ENCODE measurements at regions not wholly inside any gene's neighbourhood (a gene's known extent, or its start where the extent isn't known, plus 50 kb on each side); places are given as distances from the start of the nearest gene placed in this dataset.

GRCh38 chr4:129682586-129682985, 586.6 kb downstream of the C4orf33 start:
- H3K27me3 Mint-ChIP-seq (ENCODE audit: low read depth in 3 of 3), result no peaks in the 10 kb centered on the region
- no peaks in the 10 kb centered on the region for H3K36me3 Mint-ChIP-seq
- H3K27ac Mint-ChIP-seq, result no peak overlapping the region
- H3K9me3 Mint-ChIP-seq, result peaks cover 0 to 7% (median 2%) of the 10 kb centered on the region in 6 donors
- H3K4me1 Mint-ChIP-seq, result no peaks in the 10 kb centered on the region
- no peak overlapping the region for H3K4me3 Mint-ChIP-seq
- no peak for DNase-seq

GRCh38 chr4:129707949-129708348, 612.0 kb downstream of the C4orf33 start:
- Mint-ChIP-seq H3K4me1 (no peaks in the 10 kb centered on the region), H3K36me3 (no peaks in the 10 kb centered on the region), H3K27me3 (ENCODE audit: low read depth in 3 of 3) (peaks cover 0 to 4% (median 0%) of the 10 kb centered on the region in 3 donors), H3K4me3 (no peak overlapping the region), H3K27ac (no peak overlapping the region), H3K9me3 (peaks cover 0 to 18% (median 4%) of the 10 kb centered on the region in 6 donors)
- no peak for DNase-seq

GRCh38 chr4:129708784-129709183, 612.8 kb downstream of the C4orf33 start:
- peaks cover 0 to 4% (median 0%) of the 10 kb centered on the region in 3 donors for H3K27me3 Mint-ChIP-seq (ENCODE audit: low read depth in 3 of 3)
- H3K4me1 Mint-ChIP-seq, result no peaks in the 10 kb centered on the region
- H3K4me3 Mint-ChIP-seq, result no peak overlapping the region
- H3K9me3 Mint-ChIP-seq, result peaks cover 0 to 18% (median 5%) of the 10 kb centered on the region in 6 donors
- no peaks in the 10 kb centered on the region for H3K36me3 Mint-ChIP-seq
- no peak overlapping the region for H3K27ac Mint-ChIP-seq
- no peak for DNase-seq

- Mint-ChIP-seq H3K9me3 (peaks cover 2 to 16% (median 7%) of the 10 kb centered on the region in 6 donors), H3K27me3 (ENCODE audit: low read depth in 3 of 3) (no peaks in the 10 kb centered on the region), H3K27ac (no peak overlapping the region), H3K4me3 (no peak overlapping the region), H3K4me1 (no peaks in the 10 kb centered on the region), H3K36me3 (no peaks in the 10 kb centered on the region)
- no peak for DNase-seq
Measured at GRCh38 chr4:129738175-129738574, 642.2 kb downstream of the C4orf33 start.

GRCh38 chr4:129747756-129748155, 651.8 kb downstream of the C4orf33 start:
- H3K27ac Mint-ChIP-seq, result no peak overlapping the region
- no peak overlapping the region for H3K4me3 Mint-ChIP-seq
- no peaks in the 10 kb centered on the region for H3K4me1 Mint-ChIP-seq
- DNase-seq, result no peak
- H3K27me3 Mint-ChIP-seq (ENCODE audit: low read depth in 3 of 3), result peaks cover 0 to 2% (median 2%) of the 10 kb centered on the region in 3 donors
- no peaks in the 10 kb centered on the region for H3K36me3 Mint-ChIP-seq
- peaks cover under 1 to 12% (median 4%) of the 10 kb centered on the region in 6 donors for H3K9me3 Mint-ChIP-seq

- Mint-ChIP-seq H3K27ac (no peak overlapping the region), H3K9me3 (peaks cover 2 to 12% (median 5%) of the 10 kb centered on the region in 6 donors), H3K36me3 (no peaks in the 10 kb centered on the region), H3K4me1 (no peaks in the 10 kb centered on the region), H3K27me3 (ENCODE audit: low read depth in 3 of 3) (peaks cover 0 to 2% (median 2%) of the 10 kb centered on the region in 3 donors), H3K4me3 (no peak overlapping the region)
- DNase-seq, result no peak
Measured at GRCh38 chr4:129748991-129749390, 653.0 kb downstream of the C4orf33 start.

GRCh38 chr4:129751646-129752045, 655.7 kb downstream of the C4orf33 start:
- peaks cover 3 to 11% (median 4%) of the 10 kb centered on the region in 6 donors for H3K9me3 Mint-ChIP-seq
- DNase-seq, result no peak
- H3K4me1 Mint-ChIP-seq, result no peaks in the 10 kb centered on the region
- no peak overlapping the region for H3K4me3 Mint-ChIP-seq
- peaks cover 0 to 2% (median under 1%) of the 10 kb centered on the region in 3 donors for H3K27me3 Mint-ChIP-seq (ENCODE audit: low read depth in 3 of 3)
- H3K27ac Mint-ChIP-seq, result no peak overlapping the region
- no peaks in the 10 kb centered on the region for H3K36me3 Mint-ChIP-seq

- Mint-ChIP-seq H3K9me3 (peaks cover 4 to 19% (median 7%) of the 10 kb centered on the region in 6 donors), H3K27ac (no peak overlapping the region), H3K36me3 (no peaks in the 10 kb centered on the region), H3K4me1 (no peaks in the 10 kb centered on the region), H3K27me3 (ENCODE audit: low read depth in 3 of 3) (peaks cover 0 to 2% (median 0%) of the 10 kb centered on the region in 3 donors), H3K4me3 (no peak overlapping the region)
- DNase-seq, result no peak
Measured at GRCh38 chr4:129783596-129783995, 687.6 kb downstream of the C4orf33 start.

GRCh38 chr4:129788486-129788885, 692.5 kb downstream of the C4orf33 start:
- no peak overlapping the region for H3K4me3 Mint-ChIP-seq
- no peak overlapping the region for H3K27ac Mint-ChIP-seq
- DNase-seq, result no peak
- H3K36me3 Mint-ChIP-seq, result no peaks in the 10 kb centered on the region
- no peaks in the 10 kb centered on the region for H3K4me1 Mint-ChIP-seq
- H3K9me3 Mint-ChIP-seq, result peaks cover under 1 to 33% (median 9%) of the 10 kb centered on the region in 6 donors
- H3K27me3 Mint-ChIP-seq (ENCODE audit: low read depth in 3 of 3), result peaks cover 0 to 2% (median 1%) of the 10 kb centered on the region in 3 donors

GRCh38 chr4:129804461-129804981, 708.6 kb downstream of the C4orf33 start:
- no peaks in the 10 kb centered on the region for H3K36me3 Mint-ChIP-seq

GRCh38 chr4:129806986-129807385, 711.0 kb downstream of the C4orf33 start:
- Mint-ChIP-seq H3K9me3 (peaks cover 4 to 30% (median 10%) of the 10 kb centered on the region in 6 donors), H3K27me3 (ENCODE audit: low read depth in 3 of 3) (no peaks in the 10 kb centered on the region), H3K4me1 (no peaks in the 10 kb centered on the region), H3K36me3 (no peaks in the 10 kb centered on the region), H3K4me3 (no peak overlapping the region), H3K27ac (no peak overlapping the region)
- DNase-seq, result no peak

More at GRCh38 chr4:129804461-129804981, 708.6 kb downstream of the C4orf33 start:
- Mint-ChIP-seq H3K27ac (no peak overlapping the region), H3K4me1 (no peaks in the 10 kb centered on the region), H3K27me3 (ENCODE audit: low read depth in 3 of 3) (no peaks in the 10 kb centered on the region), H3K4me3 (no peak overlapping the region), H3K9me3 (peaks cover 4 to 23% (median 10%) of the 10 kb centered on the region in 6 donors)
- DNase-seq, result no peak

GRCh38 chr4:129808242-129808641, 712.3 kb downstream of the C4orf33 start:
- H3K36me3 Mint-ChIP-seq, result no peaks in the 10 kb centered on the region
- H3K4me3 Mint-ChIP-seq, result no peak overlapping the region
- no peaks in the 10 kb centered on the region for H3K27me3 Mint-ChIP-seq (ENCODE audit: low read depth in 3 of 3)
- DNase-seq, result no peak
- no peak overlapping the region for H3K27ac Mint-ChIP-seq
- no peaks in the 10 kb centered on the region for H3K4me1 Mint-ChIP-seq
- H3K9me3 Mint-ChIP-seq, result peaks cover 5 to 29% (median 11%) of the 10 kb centered on the region in 6 donors

- H3K36me3 Mint-ChIP-seq, result no peaks in the 10 kb centered on the region
- H3K4me3 Mint-ChIP-seq, result no peak overlapping the region
- H3K4me1 Mint-ChIP-seq, result no peaks in the 10 kb centered on the region
- peaks cover 0 to 36% (median 7%) of the 10 kb centered on the region in 6 donors for H3K9me3 Mint-ChIP-seq
- H3K27ac Mint-ChIP-seq, result no peak overlapping the region
- no peak for DNase-seq
- no peaks in the 10 kb centered on the region for H3K27me3 Mint-ChIP-seq (ENCODE audit: low read depth in 3 of 3)
Measured at GRCh38 chr4:129821073-129821472, 725.1 kb downstream of the C4orf33 start.

- Mint-ChIP-seq H3K4me1 (no peaks in the 10 kb centered on the region), H3K4me3 (no peak overlapping the region), H3K9me3 (peaks cover 0 to 30% (median 6%) of the 10 kb centered on the region in 6 donors), H3K27me3 (ENCODE audit: low read depth in 3 of 3) (no peaks in the 10 kb centered on the region), H3K36me3 (no peaks in the 10 kb centered on the region), H3K27ac (no peak overlapping the region)
- DNase-seq, result no peak
Measured at GRCh38 chr4:129821963-129822362, 726.0 kb downstream of the C4orf33 start.

- no peak for DNase-seq
- Mint-ChIP-seq H3K27ac (no peak overlapping the region), H3K27me3 (ENCODE audit: low read depth in 3 of 3) (no peaks in the 10 kb centered on the region), H3K4me3 (no peak overlapping the region), H3K9me3 (peaks cover 0 to 26% (median 5%) of the 10 kb centered on the region in 6 donors), H3K4me1 (no peaks in the 10 kb centered on the region), H3K36me3 (no peaks in the 10 kb centered on the region)
Measured at GRCh38 chr4:129822701-129823100, 726.7 kb downstream of the C4orf33 start.
